ENCODE measurements at regions not wholly inside any gene's neighbourhood (a gene's known extent, or its start where the extent isn't known, plus 50 kb on each side); places are given as distances from the start of the nearest gene placed in this dataset.

DNA sequence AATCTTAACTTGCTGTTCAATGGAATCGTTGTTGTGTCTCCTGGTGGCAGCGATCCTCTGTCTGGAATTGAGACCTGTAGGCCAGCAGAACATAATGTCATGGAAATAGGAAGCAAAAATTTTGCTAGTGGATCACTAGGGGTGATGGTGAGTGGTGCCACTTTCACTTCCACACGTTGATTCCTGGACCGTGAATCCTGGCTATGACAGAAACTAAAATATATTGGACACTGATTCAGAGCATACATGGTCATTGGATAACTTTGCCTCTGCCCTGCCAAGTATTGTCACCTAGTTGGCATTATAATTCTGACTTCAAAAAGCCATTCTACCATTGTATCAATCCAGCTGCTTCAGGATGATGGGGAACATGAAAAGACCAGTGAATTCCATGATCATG, 353.2 kb downstream of the IRX1 start:
- no peak for DNase-seq (ENCODE audit: low read depth in 3 of 3)

- DNase-seq (ENCODE audit: low read depth in 3 of 3) = no peak
These were observed 358.6 kb downstream of the IRX1 start for GRCh38 chr5:3954199-3954598.

DNA sequence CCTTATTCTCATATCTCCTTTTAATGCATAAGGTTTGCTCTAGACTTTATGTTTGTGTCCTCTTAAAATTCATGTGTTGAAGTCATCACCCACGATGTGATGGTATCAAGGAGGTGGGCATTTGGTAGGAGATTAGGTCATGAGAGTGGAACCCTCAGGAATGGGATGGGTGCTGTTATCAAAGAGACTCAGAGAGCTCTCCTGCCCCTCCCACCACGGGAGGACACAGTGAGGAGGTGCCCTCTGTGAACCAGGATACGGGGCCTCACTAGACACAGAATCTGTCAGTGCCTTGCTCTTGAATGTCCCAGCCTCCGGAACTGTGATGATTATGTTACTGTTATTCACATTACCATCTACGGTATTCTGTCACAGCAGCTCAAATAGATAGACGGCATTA, 359.0 kb downstream of the IRX1 start:
- no peak for DNase-seq (ENCODE audit: low read depth in 3 of 3)

DNA sequence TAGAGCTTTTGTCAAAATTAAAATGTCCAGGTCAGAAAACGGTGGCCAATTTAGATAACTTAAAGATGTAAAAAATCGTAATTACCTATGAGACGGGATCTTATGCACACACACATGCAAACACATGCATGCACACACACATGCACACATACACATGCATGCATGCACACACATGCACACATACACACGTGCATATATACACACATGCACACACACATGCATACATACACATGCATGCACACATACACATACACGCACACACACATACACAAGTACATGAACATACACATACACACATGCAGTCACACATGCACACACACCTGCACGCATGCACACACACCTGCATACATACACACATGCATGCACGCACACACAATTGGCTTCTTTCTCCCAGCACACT, 362.0 kb downstream of the IRX1 start:
- no peak for DNase-seq (ENCODE audit: low read depth in 3 of 3)

- no peak for DNase-seq (ENCODE audit: low read depth in 3 of 3)
These were observed 362.8 kb downstream of the IRX1 start for GRCh38 chr5:3958389-3958788.

DNA sequence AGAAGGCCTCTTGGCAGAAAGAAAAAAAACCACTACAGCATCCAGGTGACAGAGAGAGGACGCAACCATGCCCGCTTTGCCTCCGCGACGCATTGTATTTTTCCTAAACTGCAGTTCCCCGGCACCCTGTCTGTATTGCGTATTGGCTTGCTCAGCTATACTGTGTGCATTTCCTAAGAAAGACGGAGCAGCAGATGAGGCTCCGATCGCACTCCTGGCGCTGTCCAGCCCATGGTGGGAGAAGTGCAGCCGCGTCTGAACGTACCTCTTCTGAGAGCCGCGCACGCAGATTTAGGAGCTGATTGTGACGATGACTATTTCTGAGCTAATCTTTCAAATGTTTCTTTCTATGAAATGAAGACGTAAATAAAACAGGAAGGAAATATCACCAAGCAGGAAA, 366.5 kb downstream of the IRX1 start:
- no peak for DNase-seq (ENCODE audit: low read depth in 3 of 3)

DNA sequence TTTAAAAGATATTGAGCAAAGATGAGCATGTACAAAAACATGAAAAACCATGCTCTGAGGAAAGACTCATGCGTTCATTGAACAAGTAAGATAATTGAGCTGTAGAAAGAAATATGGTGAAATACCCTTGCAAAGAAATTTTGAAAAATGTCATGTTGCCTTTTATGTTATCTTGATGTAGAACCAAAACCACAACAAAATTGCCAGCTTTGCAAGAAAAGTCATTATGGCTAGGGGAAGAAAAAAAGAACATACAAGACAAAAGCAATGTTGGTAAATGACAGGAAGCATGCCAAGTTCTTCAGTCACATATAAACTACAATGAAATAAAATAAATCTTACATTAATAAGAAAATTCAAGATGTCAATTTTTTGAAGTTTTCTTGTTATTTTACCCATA, 368.0 kb downstream of the IRX1 start:
- no peak for DNase-seq (ENCODE audit: low read depth in 3 of 3)

GRCh38 chr5:3980156-3980555, 384.5 kb downstream of the IRX1 start:
- no peak for DNase-seq (ENCODE audit: low read depth in 3 of 3)

DNA sequence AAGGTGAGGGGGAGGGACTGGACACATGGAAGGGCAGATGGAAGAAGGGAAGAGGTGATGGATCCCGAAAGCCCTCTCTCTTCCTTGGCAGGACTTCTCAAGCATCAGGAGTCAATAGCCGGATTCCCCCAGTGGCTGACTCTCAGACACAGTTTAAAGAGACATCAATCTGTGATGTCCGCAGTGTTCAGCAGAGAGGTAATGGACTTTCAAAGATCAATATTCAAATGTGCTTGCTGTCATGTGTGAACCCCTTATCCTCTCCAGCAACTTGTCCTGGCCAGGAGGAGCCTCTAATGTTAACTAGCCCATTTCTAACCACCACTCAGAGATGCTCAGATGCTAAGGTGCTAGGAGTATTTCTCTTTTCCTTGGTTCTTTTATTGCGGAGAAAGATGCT, 392.2 kb downstream of the IRX1 start:
- DNase-seq (ENCODE audit: low read depth in 3 of 3) = no peak

DNA sequence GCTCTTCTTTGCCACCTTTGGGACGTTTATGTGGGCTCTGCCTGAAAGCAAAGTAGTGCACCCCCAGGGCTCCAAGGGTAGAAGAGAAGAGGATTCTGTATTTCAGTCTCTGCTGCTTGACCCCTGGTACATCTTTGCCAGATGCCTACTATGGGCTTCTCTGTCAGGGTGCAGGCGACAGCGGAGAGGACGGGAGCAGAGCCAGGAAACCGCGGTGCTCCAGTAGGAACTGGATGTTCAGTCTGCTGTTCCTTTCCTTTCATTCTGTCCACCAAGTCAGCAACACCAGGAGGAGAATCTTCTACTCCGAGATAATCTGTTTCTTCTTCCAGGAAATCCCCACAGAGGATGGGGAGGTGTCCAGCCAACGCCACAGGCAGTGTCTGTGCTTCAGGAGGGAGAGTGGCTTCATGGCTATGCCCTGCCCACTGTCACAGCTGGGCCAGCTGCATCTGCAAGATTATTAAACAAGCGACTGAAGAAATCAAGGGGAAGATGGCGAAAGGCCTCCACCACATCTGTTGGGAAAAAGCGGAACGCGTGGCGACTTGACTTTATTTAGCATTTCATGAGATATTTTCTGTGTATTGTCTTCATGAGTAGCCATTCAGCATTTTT, 398.3 kb downstream of the IRX1 start:
- no peak for DNase-seq (ENCODE audit: low read depth in 3 of 3)

DNA sequence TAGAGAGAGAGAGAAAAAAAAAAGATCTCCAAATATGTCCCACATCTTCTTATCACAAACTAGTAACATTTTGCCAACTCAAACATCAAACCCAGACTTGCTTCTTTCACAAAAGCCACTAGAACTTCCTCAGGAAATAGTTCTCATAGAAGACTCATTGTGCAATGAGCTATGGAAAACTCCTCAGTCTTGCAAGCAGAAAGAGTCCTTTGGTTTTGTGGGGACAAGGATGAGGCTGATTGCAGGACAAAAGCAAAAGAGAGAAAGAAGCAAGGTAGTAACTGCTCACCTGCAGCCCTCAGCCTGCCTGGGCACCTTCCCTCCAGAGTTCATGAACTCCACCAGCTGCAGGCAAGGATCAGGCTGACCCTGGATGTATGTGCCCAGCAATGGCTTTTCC, 399.0 kb downstream of the IRX1 start:
- DNase-seq (ENCODE audit: low read depth in 3 of 3) = no peak

DNA sequence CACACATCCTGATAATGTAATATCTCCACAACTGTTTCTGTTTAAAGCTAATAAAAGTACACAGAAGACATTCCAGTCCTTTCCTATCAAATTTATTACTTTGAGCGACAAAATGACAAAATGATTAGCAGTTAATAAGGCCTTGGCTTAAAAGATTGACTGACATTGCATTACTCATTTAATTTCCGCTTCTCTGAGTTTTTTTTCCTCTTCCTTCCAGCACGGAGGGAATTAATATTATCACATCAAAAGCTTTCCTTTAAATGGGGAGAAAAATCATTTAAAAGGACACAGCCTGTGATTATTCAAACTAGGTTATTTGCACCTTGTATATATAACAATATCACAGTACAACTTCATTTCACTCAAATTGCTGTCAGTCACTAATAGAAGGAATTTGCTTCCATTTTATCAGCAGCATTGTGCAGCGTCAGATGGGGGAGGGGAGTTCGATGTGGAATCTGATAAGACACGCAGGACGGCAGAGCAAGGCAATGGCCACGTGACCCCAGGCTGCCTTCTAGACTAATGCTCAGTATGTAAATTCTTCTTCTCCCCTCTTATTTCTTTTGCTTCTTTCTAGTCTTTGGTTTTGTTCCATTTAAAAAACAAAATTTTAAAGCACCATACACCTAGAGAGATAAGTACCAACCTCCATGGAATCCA, 400.5 kb downstream of the IRX1 start:
- DNase-seq (ENCODE audit: low read depth in 3 of 3) = no peak

DNA sequence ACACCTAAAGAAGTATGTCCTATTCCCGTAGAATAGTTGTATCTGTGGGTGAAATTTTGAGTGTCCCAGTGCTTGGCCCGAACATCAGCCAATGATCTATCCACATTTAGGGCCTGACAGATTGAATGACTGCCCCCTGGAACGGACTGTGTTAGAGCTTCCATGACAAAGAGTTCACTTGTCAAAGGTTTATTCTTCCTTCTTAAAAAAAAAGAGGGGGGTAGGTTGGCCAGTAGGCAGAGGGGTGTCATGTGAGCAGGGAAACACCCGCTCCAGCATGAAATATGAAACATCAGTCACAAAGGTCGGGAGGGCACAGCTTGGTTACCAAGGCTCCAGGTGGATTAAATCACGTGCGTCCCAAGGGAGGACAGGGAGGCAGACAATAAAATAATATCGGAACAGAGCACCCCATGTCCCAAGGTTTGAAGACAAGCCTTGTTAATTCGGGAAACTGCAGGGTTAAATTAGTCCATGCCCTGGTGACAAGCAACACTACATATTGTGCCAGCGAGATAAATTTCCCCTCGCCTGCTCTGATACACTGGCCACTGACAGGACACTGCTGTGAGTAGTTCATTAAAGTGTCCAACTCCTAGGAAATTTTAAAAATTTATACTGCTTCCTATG, 401.2 kb downstream of the IRX1 start:
- no peak for DNase-seq (ENCODE audit: low read depth in 3 of 3)

- no peak for DNase-seq (ENCODE audit: low read depth in 3 of 3)
These were observed 402.0 kb downstream of the IRX1 start for GRCh38 chr5:3997670-3998069.

GRCh38 chr5:3999929-4000328, 404.3 kb downstream of the IRX1 start:
- no peak for DNase-seq (ENCODE audit: low read depth in 3 of 3)

DNA sequence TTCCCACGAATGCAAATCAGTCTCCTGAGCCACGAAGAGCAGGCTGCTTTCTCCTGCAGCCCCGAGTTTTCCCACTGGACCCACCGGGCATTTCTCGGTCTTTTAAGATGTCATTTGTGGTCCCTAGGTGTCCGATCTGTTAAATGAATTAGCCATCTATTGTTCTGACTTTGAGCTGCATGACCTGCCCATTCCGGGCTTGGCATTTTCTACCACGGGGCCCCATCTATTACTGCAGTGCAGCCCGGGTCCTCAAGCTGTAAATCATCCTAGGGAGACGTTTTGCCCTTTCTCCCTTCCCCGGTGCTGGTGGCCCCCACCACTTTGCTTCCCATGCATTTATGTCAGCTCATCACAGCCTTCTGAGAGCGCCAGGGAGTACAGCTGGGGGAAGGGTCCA, 405.4 kb downstream of the IRX1 start:
- DNase-seq (ENCODE audit: low read depth in 3 of 3) = no peak

DNA sequence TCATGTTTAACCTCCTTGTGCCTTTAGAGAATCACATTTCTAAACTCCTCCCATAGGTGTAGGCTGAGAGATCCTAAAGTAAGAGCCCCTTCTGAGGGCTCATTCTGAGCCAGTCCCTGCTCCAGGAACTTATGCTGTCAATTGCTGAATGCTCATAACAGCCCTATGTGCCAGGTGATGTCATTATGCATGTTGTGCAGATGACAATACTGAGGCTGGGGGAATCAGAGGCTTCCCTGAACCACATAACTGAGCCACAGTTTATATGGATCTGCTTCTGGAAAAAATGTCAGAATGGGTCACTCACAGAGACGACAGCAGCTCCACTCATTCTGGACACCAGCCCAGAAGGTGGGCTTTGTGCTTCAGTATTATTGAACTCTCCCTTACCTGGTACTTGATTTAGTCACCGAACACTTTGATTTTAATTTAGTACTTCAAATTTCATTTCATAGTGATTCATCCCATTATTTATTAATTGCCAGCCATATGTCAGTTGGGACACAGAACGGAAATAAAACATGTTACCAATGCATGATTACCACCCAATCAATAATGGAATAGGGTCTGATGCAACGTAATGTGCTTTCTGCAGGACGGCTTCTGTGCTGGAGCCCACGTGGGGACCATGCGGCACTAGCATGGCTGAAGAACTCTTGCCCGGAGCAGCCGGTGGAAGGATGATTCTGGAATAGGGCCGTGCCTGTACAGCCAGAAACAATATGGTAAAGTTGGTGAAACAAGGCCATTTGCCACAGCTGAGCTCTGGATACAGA, 406.3 kb downstream of the IRX1 start:
- DNase-seq (ENCODE audit: low read depth in 3 of 3) = no peak

- no peak for DNase-seq (ENCODE audit: low read depth in 3 of 3)
These were observed 409.7 kb downstream of the IRX1 start for GRCh38 chr5:4005335-4005734.

DNA sequence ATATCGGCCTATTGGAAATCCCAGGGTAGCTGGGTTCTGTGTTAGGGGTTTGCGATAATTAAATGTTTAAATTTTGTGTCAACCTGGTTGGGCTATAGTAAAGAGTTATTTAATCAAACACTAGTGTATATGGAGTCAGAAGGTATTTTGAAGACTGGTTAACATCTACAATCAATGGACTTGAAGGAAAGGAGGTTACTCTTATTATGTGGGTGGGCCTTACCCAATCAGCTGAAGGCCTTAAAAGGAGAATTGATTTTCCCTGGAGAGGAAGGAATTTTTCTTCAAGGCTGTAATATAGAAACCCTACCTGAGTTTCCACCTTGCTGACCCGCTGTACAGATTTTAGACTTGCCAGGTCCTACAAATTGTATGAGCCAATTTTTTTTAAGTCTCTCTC, 411.4 kb downstream of the IRX1 start:
- DNase-seq (ENCODE audit: low read depth in 3 of 3) = no peak

DNA sequence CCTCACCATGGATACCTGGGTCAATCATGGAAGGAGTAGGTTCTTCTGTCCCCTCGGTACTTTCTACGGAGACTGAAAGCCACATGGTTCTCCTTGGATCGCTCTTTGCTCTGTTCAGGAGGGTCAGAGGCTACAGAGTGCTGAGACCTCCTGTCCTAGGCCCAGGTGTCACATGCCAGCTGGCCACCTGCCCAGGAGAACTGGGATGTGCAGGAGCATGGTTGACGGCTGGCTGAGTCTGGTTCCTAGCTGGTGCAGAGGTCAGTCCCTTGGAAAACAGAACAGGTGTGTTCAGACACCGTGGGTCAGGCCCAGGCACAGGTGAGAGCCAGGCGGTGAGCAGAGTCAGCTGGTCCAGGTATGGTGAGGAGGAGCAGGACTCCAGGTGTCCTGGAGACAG, 416.3 kb downstream of the IRX1 start:
- DNase-seq (ENCODE audit: low read depth in 3 of 3) = no peak

- no peak for DNase-seq (ENCODE audit: low read depth in 3 of 3)
These were observed 417.7 kb downstream of the IRX1 start for GRCh38 chr5:4013106-4013898.

DNA sequence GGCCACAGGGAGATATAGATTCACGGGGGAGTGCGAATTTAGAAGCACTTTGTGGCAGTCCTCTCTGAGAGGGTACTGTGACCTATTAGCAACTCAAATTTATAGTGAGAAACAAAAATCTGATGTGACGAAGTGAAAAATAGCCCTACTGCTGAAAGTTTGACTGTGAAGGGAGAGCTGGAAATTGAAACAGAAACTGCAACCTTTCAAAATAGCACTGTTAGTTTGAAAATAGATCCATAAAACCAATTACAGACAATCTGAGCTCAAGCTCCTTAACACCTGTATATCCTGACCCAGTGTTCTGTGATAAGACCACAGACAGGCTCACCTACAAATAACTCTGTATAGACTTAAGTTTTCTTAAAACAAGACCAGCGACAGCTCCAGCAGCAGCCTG, 420.1 kb downstream of the IRX1 start:
- DNase-seq (ENCODE audit: low read depth in 3 of 3) = no peak
